DOHH2 (cell line): ENCODE measurements at regions not wholly inside any gene's neighbourhood (a gene's known extent, or its start where the extent isn't known, plus 50 kb on each side); places are given as distances from the start of the nearest gene placed in this dataset.

Source experiments
- H3F3A ChIP-seq: fragments of 200-600 bp; sonication (generic), shearing (Covaris generic); 2 replicates; pipeline ENCODE4 v1.6.0; 2016; ENCODE audit warnings: antibody characterized with exemption, mild to moderate bottlenecking; ENCODE audit not compliant: control insufficient read depth, insufficient read depth
- H3K27ac ChIP-seq: fragments of 200-600 bp; sonication (generic); 2 replicates; pipeline ENCODE4 v1.5.1; 2014; ENCODE audit warnings: low read depth, mild to moderate bottlenecking, low read length, moderate library complexity
- H3K27me3 ChIP-seq: fragments of 200-600 bp; sonication (generic); 2 replicates; pipeline ENCODE4 v1.6.1; 2014; ENCODE audit warnings: mild to moderate bottlenecking, low read length, mixed read lengths; ENCODE audit not compliant: control insufficient read depth
- H3K36me3 ChIP-seq: fragments of 200-600 bp; sonication (generic); 2 replicates; pipeline ENCODE4 v1.6.1; 2014; ENCODE audit warnings: mild to moderate bottlenecking, low read length, moderate library complexity, mixed read lengths; ENCODE audit not compliant: control insufficient read depth
- H3K4me1 ChIP-seq: fragments of 200-600 bp; sonication (generic); 2 replicates; pipeline ENCODE4 v1.6.1; 2014; ENCODE audit warnings: mild to moderate bottlenecking, low read length, mixed read lengths; ENCODE audit not compliant: control insufficient read depth
- H3K4me2 ChIP-seq: fragments of 200-600 bp; sonication (generic); 2 replicates; pipeline ENCODE4 v1.6.0; 2014; ENCODE audit warnings: mild to moderate bottlenecking, low read length, moderate library complexity
- H3K4me3 ChIP-seq: fragments of 200-600 bp; sonication (generic); 2 replicates; pipeline ENCODE4 v1.5.1; 2014; ENCODE audit warnings: mild to moderate bottlenecking, low read length, mixed read lengths
- H3K79me2 ChIP-seq: fragments of 200-600 bp; sonication (generic); 2 replicates; pipeline ENCODE4 v1.6.1; 2014; ENCODE audit warnings: mild to moderate bottlenecking, low read length, mixed read lengths; ENCODE audit not compliant: control insufficient read depth
- H3K9me2 ChIP-seq: fragments of 200-600 bp; sonication (generic); replicated peaks from 2 replicates; pipeline ENCODE4 v1.6.1; 2014; ENCODE audit warnings: mild to moderate bottlenecking, low read length, mixed read lengths; ENCODE audit not compliant: control insufficient read depth
- H3K9me3 ChIP-seq: fragments of 200-600 bp; sonication (generic); 2 replicates; pipeline ENCODE4 v1.6.1; 2014; ENCODE audit warnings: antibody characterized with exemption, low read length, mixed read lengths; ENCODE audit not compliant: control insufficient read depth, insufficient read depth
- H4K20me1 ChIP-seq: fragments of 200-600 bp; sonication (generic); 2 replicates; pipeline ENCODE4 v1.6.0; 2014; ENCODE audit warnings: low read depth, mild to moderate bottlenecking, antibody characterized with exemption, low read length, moderate library complexity; ENCODE audit not compliant: control insufficient read depth, insufficient read depth
- CTCF ChIP-seq: fragments of 200-600 bp; sonication (generic); IDR thresholded peaks from one replicate; pipeline ENCODE4 v1.5.1; 2014; ENCODE audit warnings: antibody characterized with exemption, mild to moderate bottlenecking, low read depth, low read length; ENCODE audit not compliant: poor library complexity, severe bottlenecking
- EZH2phosphoT487 ChIP-seq: fragments of 200-600 bp; sonication (generic); IDR thresholded peaks from 2 replicates; pipeline ENCODE4 v1.6.1; 2017; ENCODE audit warnings: borderline replicate concordance, mild to moderate bottlenecking, antibody characterized with exemption, low read length, moderate library complexity, mixed read lengths

GRCh38 chr6:158249340-158249836 is 62.9 kb upstream of the TULP4 start:
- Histone ChIP-seq H3K27me3 (no peaks in the 10 kb centered on the region), H3K9me3 (no peaks in the 10 kb centered on the region), H3K9me2 (no peaks in the 10 kb centered on the region), H3F3A (0 out of 2 replicates have a peak, but pooled peaks cover 9% of the 10 kb centered on the region), H3K79me2 (peaks cover 74% of the 10 kb centered on the region), H3K4me3 (no peak overlapping the region), H3K4me2 (no peak overlapping the region), H3K27ac (no peak overlapping the region), H4K20me1 (0 out of 2 replicates have a peak, but pooled peaks cover 3% of the 10 kb centered on the region), H3K4me1 (peaks cover 6% of the 10 kb centered on the region), H3K36me3 (peaks cover 25% of the 10 kb centered on the region)
- no peak for TF ChIP-seq EZH2phosphoT487
- TF ChIP-seq CTCF = no peak

- Histone ChIP-seq H3K4me2 (no peak overlapping the region), H3K9me2 (no peaks in the 10 kb centered on the region), H3K4me1 (no peaks in the 10 kb centered on the region), H3K27ac (no peak overlapping the region), H3K4me3 (no peak overlapping the region), H4K20me1 (0 out of 2 replicates have a peak, but pooled peaks cover 3% of the 10 kb centered on the region), H3K36me3 (peaks cover 14% of the 10 kb centered on the region), H3F3A (0 out of 2 replicates have a peak, but pooled peaks cover 7% of the 10 kb centered on the region), H3K9me3 (no peaks in the 10 kb centered on the region), H3K79me2 (peaks cover 77% of the 10 kb centered on the region), H3K27me3 (no peaks in the 10 kb centered on the region)
- no peak for TF ChIP-seq CTCF
- no peak for TF ChIP-seq EZH2phosphoT487
These were observed 60.7 kb upstream of the TULP4 start for GRCh38 chr6:158251565-158251964.

- 0 out of 2 replicates have a peak, but pooled peaks cover 7% of the 10 kb centered on the region for H3F3A ChIP-seq
- no peak overlapping the region for H3K4me2 ChIP-seq
- H3K9me3 ChIP-seq = no peaks in the 10 kb centered on the region
- 0 out of 2 replicates have a peak, but pooled peaks cover 5% of the 10 kb centered on the region for H3K36me3 ChIP-seq
- no peaks in the 10 kb centered on the region for H3K27me3 ChIP-seq
- H3K27ac ChIP-seq = no peak overlapping the region
- H4K20me1 ChIP-seq = 0 out of 2 replicates have a peak, but pooled peaks cover 3% of the 10 kb centered on the region
- H3K4me3 ChIP-seq = no peak overlapping the region
- H3K9me2 ChIP-seq = no peaks in the 10 kb centered on the region
- H3K4me1 ChIP-seq = no peaks in the 10 kb centered on the region
- TF ChIP-seq EZH2phosphoT487 (no peak), CTCF (no peak)
- peaks cover 79% of the 10 kb centered on the region for H3K79me2 ChIP-seq
These were observed 59.0 kb upstream of the TULP4 start for GRCh38 chr6:158253248-158253647.
